Activated T-cell treated with anti-CD3 and anti-CD28 coated beads, Interleukin-2, amount 50 U/mL, for 4 hours (primary cell): ENCODE measurements at regions not wholly inside any gene's neighbourhood (a gene's known extent, or its start where the extent isn't known, plus 50 kb on each side); places are given as distances from the start of the nearest gene placed in this dataset.

Source experiments
- ATAC-seq, 2 donors: fragments of 200-7000 bp; cut with Tn5 transposase; one replicate each; pipeline ENCODE4 v1.10.0; 2021
- DNase-seq: peaks from one replicate; pipeline ENCODE4 v3.0.0-alpha.2; 2020
- H3K27me3 Mint-ChIP-seq: one replicate; pipeline ENCODE4 v1.8.0; 2021; ENCODE audit warnings: low read depth, mixed read lengths
- H3K36me3 Mint-ChIP-seq: one replicate; pipeline ENCODE4 v1.8.0; 2022; ENCODE audit warnings: mixed read lengths; ENCODE audit not compliant: insufficient read depth
- H3K4me1 Mint-ChIP-seq: one replicate; pipeline ENCODE4 v1.8.0; 2021; ENCODE audit warnings: low read depth, mixed read lengths
- H3K4me3 Mint-ChIP-seq: one replicate; pipeline ENCODE4 v1.8.0; 2021; ENCODE audit warnings: mild to moderate bottlenecking, moderate library complexity, mixed read lengths
- H3K9me3 Mint-ChIP-seq: one replicate; pipeline ENCODE4 v1.8.0; 2021; ENCODE audit warnings: mixed read lengths

DNA sequence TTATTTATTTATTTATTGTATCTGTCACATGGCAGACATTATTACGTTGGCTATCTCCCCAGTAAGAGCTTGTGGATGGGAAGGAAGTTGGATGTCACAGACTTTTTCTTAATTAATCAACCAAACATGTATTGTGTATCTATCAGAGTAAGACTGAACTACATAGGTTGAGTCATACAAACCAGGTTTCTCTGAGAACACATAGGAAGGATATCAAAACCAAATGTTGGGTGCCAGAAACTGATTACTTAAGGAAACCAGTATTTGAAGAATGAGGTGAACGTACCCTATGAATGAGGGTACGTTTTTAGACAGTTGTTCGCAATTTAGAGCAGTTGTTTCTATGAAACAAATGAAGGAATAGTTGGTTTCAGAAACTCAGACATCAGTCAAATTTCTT lies 136.4 kb downstream of the SLC17A6 start:
- no peaks in the 10 kb centered on the region for H3K4me1 Mint-ChIP-seq
- no peak overlapping the region for H3K4me3 Mint-ChIP-seq
- peaks cover 6% of the 10 kb centered on the region for H3K27me3 Mint-ChIP-seq
- H3K36me3 Mint-ChIP-seq = no peaks in the 10 kb centered on the region
- ATAC-seq = no peak
- no peak for DNase-seq
- H3K9me3 Mint-ChIP-seq = peaks cover 3% of the 10 kb centered on the region

DNA sequence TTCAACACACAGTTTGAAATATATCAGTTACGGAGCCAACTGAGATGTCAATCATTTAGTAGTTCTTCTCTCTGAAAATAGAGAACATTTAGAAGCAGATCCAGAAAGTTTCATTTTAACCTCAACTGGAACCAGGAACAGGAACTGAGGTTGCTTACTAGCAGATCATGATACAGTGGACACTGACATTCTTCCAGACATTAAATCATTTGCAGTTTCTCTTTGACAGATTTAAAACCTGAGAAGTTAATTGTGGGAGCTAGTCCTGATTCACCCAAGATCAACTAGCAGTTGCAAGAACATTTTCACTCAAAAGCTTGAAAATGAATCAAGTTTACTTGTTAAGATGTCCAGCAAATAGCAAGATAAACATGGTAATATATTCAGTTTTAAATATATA lies 135.4 kb downstream of the SLC17A6 start:
- no peaks in the 10 kb centered on the region for H3K4me1 Mint-ChIP-seq
- H3K9me3 Mint-ChIP-seq = peaks cover 3% of the 10 kb centered on the region
- no peak overlapping the region for H3K4me3 Mint-ChIP-seq
- no peaks in the 10 kb centered on the region for H3K36me3 Mint-ChIP-seq
- no peak for ATAC-seq
- no peak for DNase-seq
- H3K27me3 Mint-ChIP-seq = peaks cover 6% of the 10 kb centered on the region

DNA sequence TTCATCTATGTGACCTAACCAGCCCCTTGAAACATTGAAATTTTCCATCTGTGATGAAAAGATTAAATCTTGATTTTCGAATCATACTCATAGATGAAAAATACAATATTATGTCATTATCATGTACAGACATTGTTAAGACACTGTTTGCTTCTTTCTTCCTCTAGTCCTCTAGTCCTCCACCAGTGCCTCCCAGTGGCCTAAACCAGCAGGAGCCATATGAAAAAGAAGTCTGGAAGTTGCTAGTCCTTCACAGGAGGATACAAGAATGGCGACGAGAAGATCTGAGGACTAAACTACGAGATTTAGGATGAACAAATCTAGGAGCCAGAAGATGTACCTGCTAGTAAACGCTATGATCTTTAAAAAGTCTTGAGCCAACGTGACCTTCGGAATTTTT lies 134.1 kb downstream of the SLC17A6 start:
- Mint-ChIP-seq H3K27me3 (peaks cover 4% of the 10 kb centered on the region), H3K4me1 (no peaks in the 10 kb centered on the region), H3K9me3 (peaks cover 3% of the 10 kb centered on the region), H3K4me3 (no peak overlapping the region), H3K36me3 (no peaks in the 10 kb centered on the region)
- ATAC-seq (no peak), DNase-seq (no peak)

DNA sequence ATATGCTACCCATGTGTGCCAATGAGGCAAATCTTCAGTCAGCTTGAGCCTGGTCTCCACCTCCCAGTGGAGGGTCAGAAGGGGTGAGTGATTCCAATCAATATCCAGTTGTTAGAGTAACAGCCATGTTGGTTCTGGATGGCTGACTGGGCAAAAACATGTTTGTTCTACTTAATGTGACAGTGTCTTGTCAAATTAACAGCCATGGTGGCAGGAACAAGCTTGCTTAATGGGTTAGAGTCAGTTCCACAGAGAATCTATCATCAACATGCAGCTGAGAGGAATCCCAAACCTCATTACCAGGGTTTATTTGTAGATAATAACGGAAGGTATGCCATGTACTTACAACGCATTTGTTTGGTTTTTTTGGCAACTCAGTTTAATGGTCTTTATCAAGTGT lies 133.2 kb downstream of the SLC17A6 start:
- no peaks in the 10 kb centered on the region for H3K36me3 Mint-ChIP-seq
- peaks cover 6% of the 10 kb centered on the region for H3K27me3 Mint-ChIP-seq
- peaks cover 3% of the 10 kb centered on the region for H3K9me3 Mint-ChIP-seq
- H3K4me3 Mint-ChIP-seq = no peak overlapping the region
- no peak for DNase-seq
- H3K4me1 Mint-ChIP-seq = no peaks in the 10 kb centered on the region
- ATAC-seq = no peak

GRCh38 chr11:22467741-22468140 lies 129.6 kb downstream of the SLC17A6 start:
- H3K9me3 Mint-ChIP-seq = peaks cover 3% of the 10 kb centered on the region
- no peak for ATAC-seq
- H3K4me3 Mint-ChIP-seq = no peak overlapping the region

GRCh38 chr11:22467248-22467647 lies 129.1 kb downstream of the SLC17A6 start:
- Mint-ChIP-seq H3K4me1 (no peaks in the 10 kb centered on the region), H3K4me3 (no peak overlapping the region), H3K27me3 (peaks cover 4% of the 10 kb centered on the region), H3K36me3 (no peaks in the 10 kb centered on the region), H3K9me3 (peaks cover 3% of the 10 kb centered on the region)
- ATAC-seq (no peak), DNase-seq (no peak)

More at GRCh38 chr11:22467741-22468140, 129.6 kb downstream of the SLC17A6 start:
- H3K27me3 Mint-ChIP-seq = peaks cover 6% of the 10 kb centered on the region
- H3K36me3 Mint-ChIP-seq = no peaks in the 10 kb centered on the region
- DNase-seq = no peak
- H3K4me1 Mint-ChIP-seq = no peaks in the 10 kb centered on the region

DNA sequence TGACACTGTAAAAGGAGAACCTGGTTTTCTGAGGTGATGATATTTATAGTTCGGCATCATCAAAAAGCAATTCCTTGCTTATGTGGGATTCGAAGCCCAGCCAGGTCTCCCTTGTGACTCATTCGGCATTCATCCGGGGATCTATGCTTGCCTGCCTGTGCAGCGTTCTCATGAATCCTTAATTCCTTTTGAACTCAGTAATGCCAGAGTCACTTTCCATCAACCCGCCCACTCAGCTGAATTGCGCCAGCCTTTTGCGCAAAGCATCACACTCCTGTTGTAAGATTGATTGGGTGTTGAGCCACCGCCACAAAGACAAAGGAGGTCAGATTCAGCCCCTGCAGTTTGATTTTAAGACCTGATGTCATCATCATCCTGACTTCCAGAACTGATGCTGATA lies 128.6 kb downstream of the SLC17A6 start:
- H3K27me3 Mint-ChIP-seq = peaks cover 3% of the 10 kb centered on the region
- H3K36me3 Mint-ChIP-seq = no peaks in the 10 kb centered on the region
- H3K9me3 Mint-ChIP-seq = peaks cover 3% of the 10 kb centered on the region
- H3K4me1 Mint-ChIP-seq = no peaks in the 10 kb centered on the region
- no peak for ATAC-seq
- no peak overlapping the region for H3K4me3 Mint-ChIP-seq
- DNase-seq = no peak

- Mint-ChIP-seq H3K4me3 (no peak overlapping the region), H3K9me3 (peaks cover 3% of the 10 kb centered on the region)
Measured at GRCh38 chr11:22466351-22466750, 128.2 kb downstream of the SLC17A6 start.

DNA sequence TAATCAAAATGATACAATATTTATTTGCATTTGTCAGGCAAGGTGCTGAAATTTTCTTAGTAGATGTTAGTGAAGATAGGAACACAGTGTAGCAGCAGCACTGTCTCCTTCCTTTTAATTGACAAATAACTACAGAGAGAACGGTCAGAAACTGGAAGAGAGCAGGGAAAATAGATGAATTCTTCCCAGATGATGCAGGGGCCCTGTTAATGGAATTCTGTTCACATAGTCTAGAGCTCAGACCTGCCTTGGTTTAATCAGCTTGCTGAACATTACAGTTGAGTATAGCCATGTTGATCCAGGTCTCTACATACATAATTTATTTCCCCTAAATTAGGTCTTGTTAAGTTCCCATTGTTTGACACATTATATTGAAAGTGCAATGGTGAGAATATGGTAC lies 127.4 kb downstream of the SLC17A6 start:
- ATAC-seq (no peak), DNase-seq (no peak)
- Mint-ChIP-seq H3K36me3 (no peaks in the 10 kb centered on the region), H3K27me3 (peaks cover 3% of the 10 kb centered on the region), H3K9me3 (peaks cover 3% of the 10 kb centered on the region), H3K4me3 (no peak overlapping the region), H3K4me1 (no peaks in the 10 kb centered on the region)

More at GRCh38 chr11:22466351-22466750, 128.2 kb downstream of the SLC17A6 start:
- H3K4me1 Mint-ChIP-seq = no peaks in the 10 kb centered on the region
- H3K36me3 Mint-ChIP-seq = no peaks in the 10 kb centered on the region
- DNase-seq (no peak), ATAC-seq (no peak)
- peaks cover 3% of the 10 kb centered on the region for H3K27me3 Mint-ChIP-seq

DNA sequence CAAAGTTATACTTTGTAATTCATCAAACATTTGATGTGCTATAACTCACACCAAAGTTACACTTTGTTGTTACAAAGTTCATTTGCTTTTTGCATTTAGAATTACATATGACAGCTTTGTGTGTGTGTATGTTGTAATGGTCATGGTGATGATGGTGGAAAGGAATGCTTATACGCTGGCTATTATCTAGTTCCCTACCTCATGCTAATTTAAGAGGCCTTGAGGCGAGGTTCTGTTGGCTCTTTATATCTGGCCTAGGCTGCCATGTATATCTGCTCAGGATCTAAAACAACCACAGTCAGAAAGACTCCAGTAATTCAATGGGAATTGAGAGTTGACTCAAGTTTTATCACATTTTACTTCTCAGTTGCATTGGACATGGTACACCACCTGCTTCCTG lies 123.4 kb downstream of the SLC17A6 start:
- DNase-seq (no peak), ATAC-seq (no peak)
- H3K4me3 Mint-ChIP-seq = no peak overlapping the region
- H3K4me1 Mint-ChIP-seq = no peaks in the 10 kb centered on the region
- H3K36me3 Mint-ChIP-seq = no peaks in the 10 kb centered on the region
- H3K27me3 Mint-ChIP-seq = peaks cover 2% of the 10 kb centered on the region
- no peaks in the 10 kb centered on the region for H3K9me3 Mint-ChIP-seq

DNA sequence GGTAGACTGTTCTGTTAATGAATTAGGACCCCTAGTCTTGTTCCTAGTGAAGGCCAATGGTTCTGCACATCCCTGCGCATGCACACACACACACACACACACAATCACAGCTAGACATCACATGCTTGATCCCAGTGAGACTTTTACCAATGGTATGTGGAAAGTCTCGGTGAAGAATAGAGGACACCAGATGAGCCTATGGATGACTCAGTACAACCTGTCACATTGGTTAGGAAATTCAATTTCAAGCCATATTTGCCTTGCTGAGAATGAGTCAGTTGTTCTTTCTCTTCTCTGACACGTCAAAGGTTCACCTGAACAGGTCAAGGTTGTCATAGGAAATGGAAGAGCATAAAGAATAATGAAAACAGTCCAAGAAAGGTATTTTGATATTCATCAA lies 122.0 kb downstream of the SLC17A6 start:
- Mint-ChIP-seq H3K36me3 (no peaks in the 10 kb centered on the region), H3K4me3 (no peak overlapping the region)

GRCh38 chr11:22459048-22459447 lies 120.9 kb downstream of the SLC17A6 start:
- Mint-ChIP-seq H3K4me3 (no peak overlapping the region), H3K36me3 (no peaks in the 10 kb centered on the region), H3K9me3 (no peaks in the 10 kb centered on the region), H3K27me3 (peaks cover 2% of the 10 kb centered on the region), H3K4me1 (no peaks in the 10 kb centered on the region)
- ATAC-seq (no peak), DNase-seq (no peak)

More for the DNA sequence above, 122.0 kb downstream of the SLC17A6 start:
- Mint-ChIP-seq H3K9me3 (no peaks in the 10 kb centered on the region), H3K4me1 (no peaks in the 10 kb centered on the region), H3K27me3 (peaks cover 2% of the 10 kb centered on the region)
- ATAC-seq (no peak), DNase-seq (no peak)

GRCh38 chr11:22458161-22458560 lies 120.0 kb downstream of the SLC17A6 start:
- ATAC-seq (no peak), DNase-seq (no peak)
- Mint-ChIP-seq H3K9me3 (no peaks in the 10 kb centered on the region), H3K4me3 (no peak overlapping the region), H3K27me3 (peaks cover 2% of the 10 kb centered on the region), H3K4me1 (no peaks in the 10 kb centered on the region), H3K36me3 (no peaks in the 10 kb centered on the region)

DNA sequence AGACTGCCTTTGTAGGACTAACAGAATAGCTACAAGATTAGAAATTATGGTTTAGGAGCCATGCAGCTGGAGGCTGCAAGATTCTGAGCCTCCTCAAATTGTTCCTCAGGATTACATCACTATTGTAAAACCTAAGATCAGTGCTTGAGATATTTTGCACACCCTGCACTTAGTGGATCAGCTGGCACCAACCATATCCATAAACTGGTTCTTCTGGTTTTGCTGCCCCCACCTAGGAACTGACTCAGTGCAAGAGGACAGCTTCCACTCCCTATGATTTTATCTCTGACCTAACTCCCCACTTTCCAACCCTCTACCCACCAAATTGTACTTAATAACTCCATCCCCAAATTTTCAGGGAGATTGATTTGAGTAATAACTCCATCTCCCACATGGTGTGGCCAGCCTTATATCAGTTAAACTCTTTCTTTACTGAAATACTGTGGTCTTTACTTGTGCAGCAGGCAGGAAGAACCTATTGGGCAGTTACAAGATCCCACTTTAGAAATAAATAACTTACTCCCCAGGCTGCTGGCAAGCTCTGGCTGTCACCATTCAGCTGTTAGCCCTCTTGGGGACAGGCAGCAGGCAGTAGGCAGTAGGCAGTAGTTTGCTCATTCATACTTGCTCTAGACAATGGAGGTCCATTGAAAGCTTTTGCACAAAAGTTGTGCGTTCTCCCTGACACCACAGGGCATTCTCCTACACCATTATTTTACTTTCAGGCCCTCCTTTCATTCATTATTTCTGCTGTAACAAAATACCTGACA lies 119.0 kb downstream of the SLC17A6 start:
- Mint-ChIP-seq H3K9me3 (no peaks in the 10 kb centered on the region), H3K27me3 (peaks cover 2% of the 10 kb centered on the region), H3K36me3 (no peaks in the 10 kb centered on the region), H3K4me1 (no peaks in the 10 kb centered on the region), H3K4me3 (no peak overlapping the region)
- DNase-seq = no peak
- no peak for ATAC-seq

- no peak overlapping the region for H3K4me3 Mint-ChIP-seq
- DNase-seq (no peak), ATAC-seq (no peak)
- no peaks in the 10 kb centered on the region for H3K9me3 Mint-ChIP-seq
- no peaks in the 10 kb centered on the region for H3K4me1 Mint-ChIP-seq
- H3K36me3 Mint-ChIP-seq = no peaks in the 10 kb centered on the region
- H3K27me3 Mint-ChIP-seq = no peaks in the 10 kb centered on the region
Measured at GRCh38 chr11:22454461-22455090, 116.4 kb downstream of the SLC17A6 start.
